GM12878 (cell line): ENCODE measurements at regions not wholly inside any gene's neighbourhood (a gene's known extent, or its start where the extent isn't known, plus 50 kb on each side); places are given as distances from the start of the nearest gene placed in this dataset.

Experiments used
- FOXM1 ChIP-seq: IDR thresholded peaks from 2 replicates; pipeline ENCODE4 v1.6.1; 2012; ENCODE audit warnings: low read depth, mild to moderate bottlenecking, inconsistent platforms, low read length, moderate library complexity
- HCFC1 ChIP-seq: fragments of 150-350 bp; IDR thresholded peaks from 2 replicates; pipeline ENCODE4 v1.6.1; 2014; ENCODE audit warnings: low read length
- NFIC ChIP-seq: IDR thresholded peaks from 2 replicates; pipeline ENCODE4 v1.6.1; 2012; ENCODE audit warnings: low read depth, mild to moderate bottlenecking, inconsistent platforms, low read length, moderate library complexity
- PML ChIP-seq: IDR thresholded peaks from 2 replicates; pipeline ENCODE4 v1.6.1; 2012; ENCODE audit warnings: low read length, inconsistent platforms
- RAD21 ChIP-seq: IDR thresholded peaks from 2 replicates; pipeline ENCODE4 v1.6.1; 2011; ENCODE audit warnings: mild to moderate bottlenecking, low read depth, low read length, moderate library complexity; ENCODE audit not compliant: insufficient read depth
- SMAD1 ChIP-seq: fragments of 450-650 bp; IDR thresholded peaks from 2 replicates; pipeline ENCODE4 v1.6.1; 2018; ENCODE audit warnings: mild to moderate bottlenecking, low read depth; ENCODE audit not compliant: partially characterized antibody
- TF ChIP-seq, protein P1 (sequence below): IDR thresholded peaks from 2 replicates; pipeline ENCODE4 v1.6.1; 2012; ENCODE audit warnings: improper control_type of control experiment, low read depth, low read length; ENCODE audit not compliant: insufficient replicate concordance
- TF ChIP-seq, protein P2 (sequence below): IDR thresholded peaks from 2 replicates; pipeline ENCODE4 v1.6.1; 2011; ENCODE audit warnings: borderline replicate concordance, low read depth, mild to moderate bottlenecking, moderate library complexity, low read length; ENCODE audit not compliant: insufficient read depth, poor library complexity, severe bottlenecking
- TF ChIP-seq, protein P3 (sequence below): fragments of 450-650 bp; IDR thresholded peaks from 2 replicates; pipeline ENCODE4 v1.6.1; 2017; ENCODE audit warnings: mild to moderate bottlenecking, moderate library complexity

- TF ChIP-seq, protein P1, sequence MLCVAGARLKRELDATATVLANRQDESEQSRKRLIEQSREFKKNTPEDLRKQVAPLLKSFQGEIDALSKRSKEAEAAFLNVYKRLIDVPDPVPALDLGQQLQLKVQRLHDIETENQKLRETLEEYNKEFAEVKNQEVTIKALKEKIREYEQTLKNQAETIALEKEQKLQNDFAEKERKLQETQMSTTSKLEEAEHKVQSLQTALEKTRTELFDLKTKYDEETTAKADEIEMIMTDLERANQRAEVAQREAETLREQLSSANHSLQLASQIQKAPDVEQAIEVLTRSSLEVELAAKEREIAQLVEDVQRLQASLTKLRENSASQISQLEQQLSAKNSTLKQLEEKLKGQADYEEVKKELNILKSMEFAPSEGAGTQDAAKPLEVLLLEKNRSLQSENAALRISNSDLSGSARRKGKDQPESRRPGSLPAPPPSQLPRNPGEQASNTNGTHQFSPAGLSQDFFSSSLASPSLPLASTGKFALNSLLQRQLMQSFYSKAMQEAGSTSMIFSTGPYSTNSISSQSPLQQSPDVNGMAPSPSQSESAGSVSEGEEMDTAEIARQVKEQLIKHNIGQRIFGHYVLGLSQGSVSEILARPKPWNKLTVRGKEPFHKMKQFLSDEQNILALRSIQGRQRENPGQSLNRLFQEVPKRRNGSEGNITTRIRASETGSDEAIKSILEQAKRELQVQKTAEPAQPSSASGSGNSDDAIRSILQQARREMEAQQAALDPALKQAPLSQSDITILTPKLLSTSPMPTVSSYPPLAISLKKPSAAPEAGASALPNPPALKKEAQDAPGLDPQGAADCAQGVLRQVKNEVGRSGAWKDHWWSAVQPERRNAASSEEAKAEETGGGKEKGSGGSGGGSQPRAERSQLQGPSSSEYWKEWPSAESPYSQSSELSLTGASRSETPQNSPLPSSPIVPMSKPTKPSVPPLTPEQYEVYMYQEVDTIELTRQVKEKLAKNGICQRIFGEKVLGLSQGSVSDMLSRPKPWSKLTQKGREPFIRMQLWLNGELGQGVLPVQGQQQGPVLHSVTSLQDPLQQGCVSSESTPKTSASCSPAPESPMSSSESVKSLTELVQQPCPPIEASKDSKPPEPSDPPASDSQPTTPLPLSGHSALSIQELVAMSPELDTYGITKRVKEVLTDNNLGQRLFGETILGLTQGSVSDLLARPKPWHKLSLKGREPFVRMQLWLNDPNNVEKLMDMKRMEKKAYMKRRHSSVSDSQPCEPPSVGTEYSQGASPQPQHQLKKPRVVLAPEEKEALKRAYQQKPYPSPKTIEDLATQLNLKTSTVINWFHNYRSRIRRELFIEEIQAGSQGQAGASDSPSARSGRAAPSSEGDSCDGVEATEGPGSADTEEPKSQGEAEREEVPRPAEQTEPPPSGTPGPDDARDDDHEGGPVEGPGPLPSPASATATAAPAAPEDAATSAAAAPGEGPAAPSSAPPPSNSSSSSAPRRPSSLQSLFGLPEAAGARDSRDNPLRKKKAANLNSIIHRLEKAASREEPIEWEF, result no peak
- TF ChIP-seq FOXM1 (no peak), SMAD1 (no peak), RAD21 (no peak), NFIC (no peak), PML (no peak), HCFC1 (no peak)
- TF ChIP-seq, protein P2, sequence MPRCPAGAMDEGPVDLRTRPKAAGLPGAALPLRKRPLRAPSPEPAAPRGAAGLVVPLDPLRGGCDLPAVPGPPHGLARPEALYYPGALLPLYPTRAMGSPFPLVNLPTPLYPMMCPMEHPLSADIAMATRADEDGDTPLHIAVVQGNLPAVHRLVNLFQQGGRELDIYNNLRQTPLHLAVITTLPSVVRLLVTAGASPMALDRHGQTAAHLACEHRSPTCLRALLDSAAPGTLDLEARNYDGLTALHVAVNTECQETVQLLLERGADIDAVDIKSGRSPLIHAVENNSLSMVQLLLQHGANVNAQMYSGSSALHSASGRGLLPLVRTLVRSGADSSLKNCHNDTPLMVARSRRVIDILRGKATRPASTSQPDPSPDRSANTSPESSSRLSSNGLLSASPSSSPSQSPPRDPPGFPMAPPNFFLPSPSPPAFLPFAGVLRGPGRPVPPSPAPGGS, result no peak
- TF ChIP-seq, protein P3, sequence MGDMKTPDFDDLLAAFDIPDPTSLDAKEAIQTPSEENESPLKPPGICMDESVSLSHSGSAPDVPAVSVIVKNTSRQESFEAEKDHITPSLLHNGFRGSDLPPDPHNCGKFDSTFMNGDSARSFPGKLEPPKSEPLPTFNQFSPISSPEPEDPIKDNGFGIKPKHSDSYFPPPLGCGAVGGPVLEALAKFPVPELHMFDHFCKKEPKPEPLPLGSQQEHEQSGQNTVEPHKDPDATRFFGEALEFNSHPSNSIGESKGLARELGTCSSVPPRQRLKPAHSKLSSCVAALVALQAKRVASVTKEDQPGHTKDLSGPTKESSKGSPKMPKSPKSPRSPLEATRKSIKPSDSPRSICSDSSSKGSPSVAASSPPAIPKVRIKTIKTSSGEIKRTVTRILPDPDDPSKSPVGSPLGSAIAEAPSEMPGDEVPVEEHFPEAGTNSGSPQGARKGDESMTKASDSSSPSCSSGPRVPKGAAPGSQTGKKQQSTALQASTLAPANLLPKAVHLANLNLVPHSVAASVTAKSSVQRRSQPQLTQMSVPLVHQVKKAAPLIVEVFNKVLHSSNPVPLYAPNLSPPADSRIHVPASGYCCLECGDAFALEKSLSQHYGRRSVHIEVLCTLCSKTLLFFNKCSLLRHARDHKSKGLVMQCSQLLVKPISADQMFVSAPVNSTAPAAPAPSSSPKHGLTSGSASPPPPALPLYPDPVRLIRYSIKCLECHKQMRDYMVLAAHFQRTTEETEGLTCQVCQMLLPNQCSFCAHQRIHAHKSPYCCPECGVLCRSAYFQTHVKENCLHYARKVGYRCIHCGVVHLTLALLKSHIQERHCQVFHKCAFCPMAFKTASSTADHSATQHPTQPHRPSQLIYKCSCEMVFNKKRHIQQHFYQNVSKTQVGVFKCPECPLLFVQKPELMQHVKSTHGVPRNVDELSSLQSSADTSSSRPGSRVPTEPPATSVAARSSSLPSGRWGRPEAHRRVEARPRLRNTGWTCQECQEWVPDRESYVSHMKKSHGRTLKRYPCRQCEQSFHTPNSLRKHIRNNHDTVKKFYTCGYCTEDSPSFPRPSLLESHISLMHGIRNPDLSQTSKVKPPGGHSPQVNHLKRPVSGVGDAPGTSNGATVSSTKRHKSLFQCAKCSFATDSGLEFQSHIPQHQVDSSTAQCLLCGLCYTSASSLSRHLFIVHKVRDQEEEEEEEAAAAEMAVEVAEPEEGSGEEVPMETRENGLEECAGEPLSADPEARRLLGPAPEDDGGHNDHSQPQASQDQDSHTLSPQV, result no peak
Measured at GRCh38 chr1:60423146-60423780, 349.7 kb upstream of the C1orf87 start (continued).
